ENCODE measurements at regions not wholly inside any gene's neighbourhood (a gene's known extent, or its start where the extent isn't known, plus 50 kb on each side); places are given as distances from the start of the nearest gene placed in this dataset.

DNA sequence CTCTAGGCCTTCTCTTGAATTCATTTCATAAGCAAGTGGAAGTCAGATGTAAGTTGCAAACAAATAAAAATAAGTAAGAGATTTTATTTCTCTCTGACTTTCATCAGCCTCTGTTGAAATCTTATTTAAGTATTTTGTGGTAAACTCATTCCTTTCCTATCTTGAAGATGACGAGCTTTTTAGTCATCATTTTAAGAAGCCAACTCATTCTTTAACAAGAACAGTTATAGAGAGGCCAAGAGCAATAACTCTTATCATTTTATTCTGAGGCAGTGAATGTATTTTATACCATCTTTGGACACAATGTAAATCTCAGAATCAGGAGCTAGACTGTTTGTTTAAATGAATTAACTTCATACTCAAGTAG is 147.5 kb upstream of the MBNL1 start:
- intact Hi-C loops (cut with micrococcal nuclease): no loop called here
- Histone ChIP-seq H3K79me2 (ENCODE audit: control insufficient read depth, insufficient read depth, low read length) (no peaks in the 10 kb centered on the region), H3K4me1 (ENCODE audit: control insufficient read depth in 2 of 2, insufficient read depth in 2 of 2, low read length in 2 of 2) (no peaks in the 10 kb centered on the region), H3K9me3 (ENCODE audit: control extremely low read depth in 1 of 3, control insufficient read depth in 2 of 3, insufficient read depth in 1 of 3, low read length in 2 of 3) (no peaks in the 10 kb centered on the region), H3K27ac (ENCODE audit: low read length in 2 of 2) (no peak overlapping the region), H4K20me1 (ENCODE audit: control insufficient read depth, insufficient read depth, low read length, poor library complexity, severe bottlenecking) (no peaks in the 10 kb centered on the region), H3K36me3 (replicated peaks in 1 of 2; ENCODE audit: control extremely low read depth in 1 of 2, control insufficient read depth in 1 of 2, extremely low read depth in 1 of 2, insufficient read depth in 2 of 2, low read length in 1 of 2) (no peaks in the 10 kb centered on the region), H2AFZ (ENCODE audit: insufficient read depth, low read depth, low read length, poor library complexity, severe bottlenecking) (no peak overlapping the region), H3K27me3 (replicated peaks in 1 of 4; ENCODE audit: control extremely low read depth in 1 of 4, control insufficient read depth in 3 of 4, insufficient read depth in 4 of 4, low read length in 3 of 4) (no peaks in the 10 kb centered on the region), H3K4me3 (ENCODE audit: control extremely low read depth in 1 of 5, extremely low read depth in 1 of 5, insufficient read depth in 1 of 5, low read depth in 2 of 5, low read length in 4 of 5) (no peak overlapping the region), H3K9ac (ENCODE audit: low read length) (no peak overlapping the region), H3K4me2 (replicated peaks; ENCODE audit: low read depth, low read length, poor library complexity, severe bottlenecking) (no peak overlapping the region)
- WGBS (ENCODE audit: insufficient coverage): no CpG with 5 or more reads among the region's 1 CpG
- DNase-seq (no peak), ATAC-seq (ENCODE audit: low read depth) (no peak)
- Mint-ChIP-seq H3K4me3 (no peak overlapping the region), H3K27ac (no peak overlapping the region), H3K27me3 (no peaks in the 10 kb centered on the region), H3K4me1 (peaks cover 6% of the 10 kb centered on the region), H3K9me3 (ENCODE audit: insufficient read depth) (peaks cover 2% of the 10 kb centered on the region)
- POLR2A ChIA-PET: no interaction called here
- CTCF ChIA-PET: no interaction called here
- TF ChIP-seq EZH2 (IDR thresholded peaks at IDR 0.05; ENCODE audit: borderline replicate concordance, insufficient read depth, low read depth, low read length, poor library complexity, severe bottlenecking): no peak
- TF ChIP-seq, protein P1, sequence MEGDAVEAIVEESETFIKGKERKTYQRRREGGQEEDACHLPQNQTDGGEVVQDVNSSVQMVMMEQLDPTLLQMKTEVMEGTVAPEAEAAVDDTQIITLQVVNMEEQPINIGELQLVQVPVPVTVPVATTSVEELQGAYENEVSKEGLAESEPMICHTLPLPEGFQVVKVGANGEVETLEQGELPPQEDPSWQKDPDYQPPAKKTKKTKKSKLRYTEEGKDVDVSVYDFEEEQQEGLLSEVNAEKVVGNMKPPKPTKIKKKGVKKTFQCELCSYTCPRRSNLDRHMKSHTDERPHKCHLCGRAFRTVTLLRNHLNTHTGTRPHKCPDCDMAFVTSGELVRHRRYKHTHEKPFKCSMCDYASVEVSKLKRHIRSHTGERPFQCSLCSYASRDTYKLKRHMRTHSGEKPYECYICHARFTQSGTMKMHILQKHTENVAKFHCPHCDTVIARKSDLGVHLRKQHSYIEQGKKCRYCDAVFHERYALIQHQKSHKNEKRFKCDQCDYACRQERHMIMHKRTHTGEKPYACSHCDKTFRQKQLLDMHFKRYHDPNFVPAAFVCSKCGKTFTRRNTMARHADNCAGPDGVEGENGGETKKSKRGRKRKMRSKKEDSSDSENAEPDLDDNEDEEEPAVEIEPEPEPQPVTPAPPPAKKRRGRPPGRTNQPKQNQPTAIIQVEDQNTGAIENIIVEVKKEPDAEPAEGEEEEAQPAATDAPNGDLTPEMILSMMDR (IDR thresholded peaks at IDR 0.05): no peak

- Histone ChIP-seq H3K4me2 (replicated peaks; ENCODE audit: low read depth, low read length, poor library complexity, severe bottlenecking) (no peak overlapping the region), H3K27ac (ENCODE audit: low read length in 2 of 2) (no peak overlapping the region), H3K4me3 (ENCODE audit: control extremely low read depth in 1 of 5, extremely low read depth in 1 of 5, insufficient read depth in 1 of 5, low read depth in 2 of 5, low read length in 4 of 5) (no peak overlapping the region), H3K36me3 (replicated peaks in 1 of 2; ENCODE audit: control extremely low read depth in 1 of 2, control insufficient read depth in 1 of 2, extremely low read depth in 1 of 2, insufficient read depth in 2 of 2, low read length in 1 of 2) (no peaks in the 10 kb centered on the region), H3K9ac (ENCODE audit: low read length) (no peak overlapping the region), H3K4me1 (ENCODE audit: control insufficient read depth in 2 of 2, insufficient read depth in 2 of 2, low read length in 2 of 2) (no peaks in the 10 kb centered on the region), H4K20me1 (ENCODE audit: control insufficient read depth, insufficient read depth, low read length, poor library complexity, severe bottlenecking) (no peaks in the 10 kb centered on the region), H3K9me3 (ENCODE audit: control extremely low read depth in 1 of 3, control insufficient read depth in 2 of 3, insufficient read depth in 1 of 3, low read length in 2 of 3) (no peaks in the 10 kb centered on the region), H2AFZ (ENCODE audit: insufficient read depth, low read depth, low read length, poor library complexity, severe bottlenecking) (no peak overlapping the region), H3K27me3 (replicated peaks in 1 of 4; ENCODE audit: control extremely low read depth in 1 of 4, control insufficient read depth in 3 of 4, insufficient read depth in 4 of 4, low read length in 3 of 4) (no peaks in the 10 kb centered on the region), H3K79me2 (ENCODE audit: control insufficient read depth, insufficient read depth, low read length) (no peaks in the 10 kb centered on the region)
- Mint-ChIP-seq H3K27me3 (no peaks in the 10 kb centered on the region), H3K27ac (no peak overlapping the region), H3K4me1 (peaks cover 6% of the 10 kb centered on the region), H3K9me3 (ENCODE audit: insufficient read depth) (peaks cover 2% of the 10 kb centered on the region), H3K4me3 (no peak overlapping the region)
- TF ChIP-seq, protein P1 (IDR thresholded peaks at IDR 0.05): no peak
- TF ChIP-seq EZH2 (IDR thresholded peaks at IDR 0.05; ENCODE audit: borderline replicate concordance, insufficient read depth, low read depth, low read length, poor library complexity, severe bottlenecking): no peak
- ChIA-PET POLR2A (no interaction called here), CTCF (no interaction called here)
- DNase-seq (no peak), ATAC-seq (ENCODE audit: low read depth) (no peak)
- intact Hi-C loops (cut with micrococcal nuclease): no loop called here
- 83% methylated on average over 4 of the region's 5 CpGs for whole genome bisulfite sequencing (ENCODE audit: insufficient coverage)
These were observed 145.9 kb upstream of the MBNL1 start for GRCh38 chr3:152122851-152123250.

All from B cell (primary cell).